ENCODE measurements at regions not wholly inside any gene's neighbourhood (a gene's known extent, or its start where the extent isn't known, plus 50 kb on each side); places are given as distances from the start of the nearest gene placed in this dataset.

- Histone ChIP-seq H2BK20ac (ENCODE audit: low read length) (no peak overlapping the region), H3K79me1 (ENCODE audit: low read depth, low read length) (no peaks in the 10 kb centered on the region), H3K4me1 (replicated peaks in 1 of 4; ENCODE audit: control insufficient read depth in 3 of 4, insufficient read depth in 4 of 4, low read length in 3 of 4) (no peaks in the 10 kb centered on the region), H4K8ac (ENCODE audit: extremely low read depth, insufficient read depth, low read length) (no peak overlapping the region; the same call in 1 of the 2 replicates), H4K5ac (ENCODE audit: insufficient read length, low read depth, low read length) (no peak overlapping the region), H2BK120ac (replicated peaks; ENCODE audit: low read depth, low read length) (no peak overlapping the region), H3K4me3 (ENCODE audit: extremely low read depth in 1 of 4, insufficient read depth in 2 of 4, low read depth in 3 of 4, low read length in 4 of 4) (no peak overlapping the region), H4K91ac (replicated peaks; ENCODE audit: insufficient read length, low read length) (no peak overlapping the region), H3K23me2 (ENCODE audit: low read depth, low read length) (no peaks in the 10 kb centered on the region), H3K4ac (replicated peaks; ENCODE audit: insufficient read length, low read depth, low read length) (no peak overlapping the region), H2AFZ (ENCODE audit: low read length) (no peak overlapping the region), H3K18ac (ENCODE audit: extremely low read depth, low read length) (no peak overlapping the region), H2BK12ac (ENCODE audit: low read depth, low read length) (no peak overlapping the region), H3K14ac (ENCODE audit: insufficient read length) (no peak overlapping the region), H3K9me3 (ENCODE audit: insufficient read depth in 2 of 2, low read depth in 1 of 2, low read length in 1 of 2) (no peaks in the 10 kb centered on the region), H3K23ac (ENCODE audit: insufficient read length) (no peak overlapping the region), H2AK5ac (ENCODE audit: low read depth, low read length) (no peak overlapping the region), H3K27ac (ENCODE audit: low read depth, low read length) (no peak overlapping the region), H3K27me3 (replicated peaks in 1 of 4; ENCODE audit: control insufficient read depth in 3 of 4, extremely low read depth in 1 of 4, insufficient read depth in 3 of 4, low read length in 3 of 4) (no peaks in the 10 kb centered on the region), H3K79me2 (ENCODE audit: control insufficient read depth in 1 of 2, insufficient read depth in 2 of 2, low read length in 2 of 2) (no peaks in the 10 kb centered on the region), H2BK5ac (ENCODE audit: low read depth, low read length) (no peak overlapping the region), H3K9ac (replicated peaks in 1 of 4; ENCODE audit: extremely low read depth in 1 of 4, low read depth in 3 of 4, low read length in 3 of 4) (no peak overlapping the region), H2BK15ac (ENCODE audit: low read length) (no peak overlapping the region), H3K56ac (replicated peaks; ENCODE audit: insufficient read length, low read depth, low read length) (no peak overlapping the region), H3K4me2 (ENCODE audit: insufficient read depth in 1 of 2, low read depth in 2 of 2, low read length in 2 of 2) (no peak overlapping the region), H3K36me3 (ENCODE audit: control insufficient read depth in 2 of 4, insufficient read depth in 4 of 4, low read length in 3 of 4) (no peaks in the 10 kb centered on the region), H4K20me1 (replicated peaks in 1 of 2; ENCODE audit: control insufficient read depth in 1 of 2, insufficient read depth in 2 of 2, low read length in 2 of 2) (no peaks in the 10 kb centered on the region)
- ChIA-PET CTCF (ENCODE audit: partially characterized antibody) (interaction anchor here (1.1 kb wide), 1 partner anchor 15 kb away, joined by 3 read pairs; no protein-coding TSS in a partner anchor), POLR2A (ENCODE audit: partially characterized antibody) (no interaction called here)
- 77% methylated on average over 3 of the region's 3 CpGs; no CpG with 5 or more reads in 1 of the 2 experiments for WGBS, 2 experiments (ENCODE audit: extremely low coverage in 1 of 2, insufficient coverage in 1 of 2, insufficient read length in 1 of 2, insufficient replicate concordance in 2 of 2, low coverage in 1 of 2, low lambda C conversion rate in 2 of 2, missing lambda C conversion rate in 1 of 2)
- FAIRE-seq (no peak), DNase-seq (ENCODE audit: low read depth in 1 of 2, low spot score in 2 of 2) (peak in 1 of 2 experiments; percentile 28)
- no peak for TF ChIP-seq YY1 (IDR thresholded peaks at IDR 0.05; ENCODE audit: low read depth, low read length)
- TF ChIP-seq ATF2 (IDR thresholded peaks at IDR 0.05; ENCODE audit: low read length): no peak
- TF ChIP-seq KDM5A (IDR thresholded peaks at IDR 0.05; ENCODE audit: low read length): no peak
- TF ChIP-seq RAD21 (IDR thresholded peaks at IDR 0.05 in 1 of 2, conservative IDR thresholded peaks at IDR 0.05 in 1 of 2; ENCODE audit: low read depth in 2 of 2, low read length in 2 of 2): peak; percentile 43 to 61
- TF ChIP-seq, protein P1, sequence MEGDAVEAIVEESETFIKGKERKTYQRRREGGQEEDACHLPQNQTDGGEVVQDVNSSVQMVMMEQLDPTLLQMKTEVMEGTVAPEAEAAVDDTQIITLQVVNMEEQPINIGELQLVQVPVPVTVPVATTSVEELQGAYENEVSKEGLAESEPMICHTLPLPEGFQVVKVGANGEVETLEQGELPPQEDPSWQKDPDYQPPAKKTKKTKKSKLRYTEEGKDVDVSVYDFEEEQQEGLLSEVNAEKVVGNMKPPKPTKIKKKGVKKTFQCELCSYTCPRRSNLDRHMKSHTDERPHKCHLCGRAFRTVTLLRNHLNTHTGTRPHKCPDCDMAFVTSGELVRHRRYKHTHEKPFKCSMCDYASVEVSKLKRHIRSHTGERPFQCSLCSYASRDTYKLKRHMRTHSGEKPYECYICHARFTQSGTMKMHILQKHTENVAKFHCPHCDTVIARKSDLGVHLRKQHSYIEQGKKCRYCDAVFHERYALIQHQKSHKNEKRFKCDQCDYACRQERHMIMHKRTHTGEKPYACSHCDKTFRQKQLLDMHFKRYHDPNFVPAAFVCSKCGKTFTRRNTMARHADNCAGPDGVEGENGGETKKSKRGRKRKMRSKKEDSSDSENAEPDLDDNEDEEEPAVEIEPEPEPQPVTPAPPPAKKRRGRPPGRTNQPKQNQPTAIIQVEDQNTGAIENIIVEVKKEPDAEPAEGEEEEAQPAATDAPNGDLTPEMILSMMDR (IDR thresholded peaks at IDR 0.05; ENCODE audit: control extremely low read depth in 1 of 3, insufficient read depth in 1 of 3, low read depth in 1 of 3, low read length in 3 of 3): peak in 1 of 3 experiments; percentile 15; a peak in 1 of 4 replicates
- no peak for TF ChIP-seq CHD2 (IDR thresholded peaks at IDR 0.05; ENCODE audit: low read length)
Observed at GRCh38 chr3:177379045-177379444, 181.8 kb upstream of the TBL1XR1 start.
